Stimulated activated CD4-positive, alpha-beta T cell treated with anti-CD3 and anti-CD28 coated beads, Interleukin-12 subunit alpha, Interleukin-12 subunit beta, amount 100 ng/mL, for 4 hours (primary cell): ENCODE measurements at regions not wholly inside any gene's neighbourhood (a gene's known extent, or its start where the extent isn't known, plus 50 kb on each side); places are given as distances from the start of the nearest gene placed in this dataset.

Experiments used
- DNase-seq: peaks from one replicate; pipeline ENCODE4 v3.0.0-alpha.2; 2020

- DNase-seq = no peak
Observed at GRCh38 chr3:17972959-17973906, 230.8 kb upstream of the TBC1D5 start.

DNA sequence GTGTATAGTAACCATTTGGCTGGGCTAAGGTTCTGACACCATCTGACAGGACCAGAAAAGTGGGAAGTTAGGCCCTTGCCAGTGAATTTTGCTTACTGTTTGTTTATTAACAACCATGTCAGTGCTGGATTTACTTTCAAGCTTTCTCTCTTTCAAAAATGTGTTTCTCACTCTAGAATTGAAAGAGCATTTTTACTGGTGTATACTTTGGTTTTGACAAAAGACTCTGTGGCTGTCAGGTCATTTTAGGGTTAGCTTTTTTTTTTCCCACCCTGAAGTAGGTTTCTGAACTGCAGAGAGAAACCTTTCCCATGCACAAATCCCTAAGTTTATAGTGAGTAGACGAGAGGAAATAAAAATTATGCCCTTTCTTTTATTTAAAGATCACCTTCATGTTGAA is 230.0 kb upstream of the TBC1D5 start:
- no peak for DNase-seq

GRCh38 chr3:17972030-17972429 is 229.6 kb upstream of the TBC1D5 start:
- no peak for DNase-seq

DNA sequence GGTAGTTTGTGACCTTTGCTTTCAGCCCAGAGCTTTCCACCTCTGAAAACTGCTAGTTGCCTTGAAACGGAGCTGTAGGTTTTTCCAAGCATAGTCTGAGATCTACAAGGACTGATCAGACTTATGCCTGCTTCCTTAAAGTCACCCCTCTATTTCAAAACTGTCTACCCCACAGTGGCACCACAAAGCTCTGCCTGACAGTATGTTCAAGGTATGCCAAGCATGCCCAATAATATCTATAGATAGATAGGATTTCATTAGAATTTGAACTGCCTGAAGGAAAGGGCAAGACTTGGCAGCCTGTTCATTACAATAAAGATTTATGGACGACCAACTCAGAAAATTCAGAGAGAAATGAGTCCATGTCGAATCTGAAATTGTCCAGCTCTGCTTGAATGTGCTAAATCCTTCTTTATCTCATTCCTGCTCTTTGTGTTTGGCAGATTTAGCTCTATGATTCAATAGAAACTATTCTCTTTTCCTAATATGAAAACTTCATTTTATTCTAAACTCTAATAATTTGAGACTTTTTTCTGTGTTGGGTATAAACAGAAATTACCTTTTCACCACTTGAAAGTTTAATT is 227.6 kb upstream of the TBC1D5 start:
- no peak for DNase-seq

- no peak for DNase-seq
Observed at GRCh38 chr3:17969244-17969643, 226.8 kb upstream of the TBC1D5 start.

DNA sequence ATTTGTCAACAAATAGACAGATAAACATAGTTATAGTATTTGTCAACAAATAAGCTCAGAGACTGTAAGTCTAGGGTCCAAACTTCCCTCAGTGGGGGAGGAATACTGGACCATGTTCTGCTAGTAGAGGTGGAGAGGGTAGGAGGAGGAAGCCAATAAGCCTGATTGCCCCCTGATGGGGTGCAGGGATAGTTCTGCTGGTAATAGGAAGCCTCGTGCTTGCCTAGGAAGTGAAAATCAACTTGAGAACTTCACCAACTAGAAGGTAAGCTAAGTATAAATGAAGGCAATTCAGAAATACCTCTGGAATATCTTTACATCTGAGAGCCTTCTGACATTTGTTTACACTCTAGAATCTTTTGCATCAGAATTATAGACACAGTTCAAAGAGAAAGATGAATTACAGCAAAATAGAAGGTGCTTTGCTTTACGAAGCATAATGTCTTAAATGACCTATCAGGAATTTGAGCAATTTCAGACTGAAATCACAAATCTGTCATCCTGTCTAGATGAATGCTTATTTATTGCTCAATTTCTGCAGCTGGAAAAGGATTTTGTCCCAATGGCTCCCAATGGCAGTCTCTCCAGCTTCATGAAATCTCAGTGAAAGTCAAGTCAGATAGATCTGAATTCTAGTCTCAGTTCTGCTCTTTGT is 225.6 kb upstream of the TBC1D5 start:
- DNase-seq = no peak

- no peak for DNase-seq
Observed at GRCh38 chr3:17967111-17967510, 224.7 kb upstream of the TBC1D5 start.

DNA sequence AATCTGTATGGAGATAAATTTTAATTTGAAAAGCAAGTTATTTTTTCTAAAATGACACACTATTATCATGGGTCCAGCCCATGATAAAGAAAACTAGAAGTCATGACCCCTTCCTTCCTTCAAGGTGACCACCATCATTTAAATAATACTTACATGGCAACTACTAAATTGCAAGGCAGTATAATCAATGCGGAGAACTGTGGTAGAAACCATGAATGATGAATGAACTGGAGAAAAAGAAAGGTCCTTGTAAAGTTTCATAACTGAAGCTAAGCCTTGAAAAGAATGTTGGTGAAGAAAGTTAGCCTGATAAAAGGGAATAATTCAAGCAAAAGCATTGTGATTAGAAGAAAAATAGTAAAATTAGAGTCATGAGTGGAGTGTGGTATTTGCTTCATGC is 222.9 kb upstream of the TBC1D5 start:
- no peak for DNase-seq

DNA sequence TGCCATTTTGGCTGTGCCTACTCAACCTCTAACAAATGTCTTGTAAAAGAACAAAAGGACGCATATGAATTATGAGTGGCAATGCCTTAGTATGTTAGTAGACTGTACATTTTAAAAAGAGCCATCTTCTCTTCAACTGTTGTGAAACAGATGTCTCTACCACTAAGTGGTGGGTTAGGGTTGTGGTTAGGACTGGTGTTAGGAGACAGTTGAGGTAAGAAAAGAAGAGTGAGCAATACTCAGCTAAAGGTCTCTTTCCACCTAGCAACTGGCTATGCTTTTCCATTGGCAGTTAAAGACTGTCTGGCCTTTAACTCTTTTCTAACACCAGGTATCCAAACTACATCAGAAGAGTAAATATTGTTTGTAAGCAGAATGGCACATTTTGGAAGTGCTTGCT is 221.7 kb upstream of the TBC1D5 start:
- DNase-seq = no peak

DNA sequence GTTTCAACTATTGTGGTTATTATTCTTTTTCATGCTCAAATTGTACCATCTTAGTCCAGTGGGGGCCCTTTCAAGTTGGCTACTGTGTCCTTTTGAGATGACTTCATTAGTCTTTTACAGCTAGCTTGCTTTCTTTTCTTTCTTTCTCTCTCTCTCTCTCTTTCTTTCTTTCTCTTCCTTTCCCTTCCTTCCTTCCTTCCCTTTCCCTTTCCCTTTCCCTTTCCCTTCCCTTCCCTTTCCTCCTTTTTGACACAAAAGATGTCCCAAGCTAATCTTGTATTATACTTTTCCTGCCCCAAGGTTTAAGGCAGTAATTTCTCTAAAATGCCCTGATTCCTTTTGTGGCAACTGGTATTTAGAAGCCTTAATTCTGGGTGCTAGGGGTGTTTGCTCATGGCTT is 213.0 kb upstream of the TBC1D5 start:
- DNase-seq = no peak

DNA sequence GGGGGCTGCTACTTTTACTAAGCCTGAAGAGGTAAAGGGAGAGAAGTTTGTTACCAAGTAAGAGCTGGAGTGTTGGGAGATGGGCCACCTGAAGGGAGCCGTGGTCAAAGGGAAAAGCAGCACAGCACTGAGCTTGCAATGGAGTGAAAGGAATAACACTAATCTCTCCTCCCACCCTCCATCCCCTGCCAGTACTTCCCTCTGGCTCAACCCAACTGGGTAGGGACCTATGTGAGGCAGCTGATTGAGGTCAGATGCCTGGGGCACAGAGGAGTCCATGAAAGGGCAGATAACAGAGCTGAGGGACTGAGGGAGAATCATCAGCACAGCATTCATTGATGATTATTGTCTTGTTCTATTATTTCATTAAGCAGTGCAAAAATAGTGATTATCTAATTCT is 212.4 kb upstream of the TBC1D5 start:
- no peak for DNase-seq

- DNase-seq = no peak
Observed at GRCh38 chr3:17951241-17951640, 208.8 kb upstream of the TBC1D5 start.

DNA sequence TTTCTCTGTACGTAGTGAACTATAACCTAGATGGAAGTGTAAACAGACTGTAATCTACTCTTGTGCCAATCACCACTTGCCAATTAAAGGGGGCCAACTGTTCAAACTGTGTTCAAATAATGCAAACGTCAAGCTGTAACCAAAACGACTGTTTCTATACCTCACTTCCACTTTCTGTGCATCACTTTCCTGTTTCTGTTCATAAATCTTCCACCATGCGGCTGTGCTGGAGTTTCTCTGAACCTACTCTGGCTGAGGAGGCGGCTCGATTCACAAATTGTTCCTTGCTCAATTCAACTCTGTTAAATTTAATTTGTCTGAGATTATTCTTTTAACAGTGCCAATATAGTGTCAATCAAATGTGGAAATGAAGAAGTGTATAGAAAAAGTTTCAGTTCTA is 206.7 kb upstream of the TBC1D5 start:
- DNase-seq = no peak

GRCh38 chr3:17947833-17948232 is 205.4 kb upstream of the TBC1D5 start:
- no peak for DNase-seq

DNA sequence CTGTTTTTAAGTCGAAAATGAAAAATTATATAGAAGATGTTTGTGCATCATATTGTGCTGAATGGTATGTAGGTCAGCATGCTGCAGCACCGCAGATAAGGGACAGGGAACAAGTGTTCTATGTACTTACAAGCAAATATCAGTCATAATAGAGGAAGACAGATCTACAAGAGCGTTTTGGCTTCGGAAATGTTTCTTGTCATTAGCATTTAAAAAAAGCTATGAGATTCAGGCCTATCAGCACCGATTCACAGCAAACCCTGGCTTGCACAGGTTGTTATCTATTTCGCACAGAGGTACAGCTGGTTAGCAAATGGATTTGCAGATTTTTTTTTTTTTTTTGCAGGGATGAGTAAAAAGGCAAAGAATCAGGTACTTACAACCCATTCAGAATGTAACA is 204.2 kb upstream of the TBC1D5 start:
- no peak for DNase-seq

GRCh38 chr3:17945799-17946399 is 203.5 kb upstream of the TBC1D5 start:
- DNase-seq = no peak

DNA sequence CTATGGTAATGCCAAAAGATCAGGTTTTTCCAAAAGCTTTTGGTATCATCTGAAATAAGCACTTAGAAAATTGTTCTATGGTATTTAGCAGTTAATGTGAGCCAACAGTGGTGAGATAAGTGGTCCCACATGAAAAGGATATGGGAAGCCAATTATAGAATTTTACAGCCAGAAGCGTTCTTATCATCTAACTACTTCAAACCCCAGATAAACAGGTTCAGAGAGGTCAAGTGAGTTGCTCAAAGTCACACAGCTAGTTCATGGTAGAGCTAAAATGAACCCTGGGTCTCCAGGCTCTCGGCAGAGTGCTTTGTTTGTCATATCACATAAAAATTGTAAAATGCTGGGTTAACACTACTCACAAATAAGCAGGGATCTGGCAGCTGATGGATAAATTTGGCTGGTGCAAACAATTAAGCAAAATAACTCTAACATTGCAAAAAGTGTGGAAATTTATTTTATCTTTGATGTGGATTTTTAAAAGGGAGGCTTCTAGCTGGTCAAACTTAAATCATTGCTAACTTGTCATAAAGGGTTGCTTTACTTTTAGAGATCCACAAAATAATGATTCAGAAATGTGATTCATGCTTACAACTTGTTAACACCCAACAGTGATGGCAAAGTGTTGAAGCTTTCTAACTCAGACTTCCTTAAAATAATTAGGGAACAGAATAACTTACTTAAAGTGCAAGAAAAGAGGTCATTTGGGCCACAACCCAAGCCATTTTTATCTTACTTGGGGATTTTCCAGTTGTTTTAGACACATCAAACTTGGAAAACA is 202.8 kb upstream of the TBC1D5 start:
- DNase-seq = no peak

- DNase-seq = no peak
Observed at GRCh38 chr3:17942856-17943255, 200.4 kb upstream of the TBC1D5 start.

DNA sequence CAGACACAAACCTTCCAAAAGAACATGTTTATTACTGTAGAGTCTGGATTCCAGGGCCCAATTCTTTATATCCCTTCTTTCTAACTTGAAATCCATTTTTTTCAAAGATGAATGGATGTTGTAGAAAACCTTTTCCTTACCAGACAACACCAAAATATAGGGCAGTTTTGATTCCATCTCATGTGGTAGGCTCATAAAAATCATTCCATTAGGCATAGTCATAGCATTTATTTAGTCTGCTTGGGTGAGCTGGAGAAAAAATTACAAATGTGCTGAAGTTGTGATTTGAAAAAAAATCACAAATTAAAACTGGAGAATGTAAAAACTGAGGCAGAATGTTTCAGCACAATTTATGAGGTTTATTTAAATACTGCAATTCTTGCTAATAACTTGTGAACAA is 199.3 kb upstream of the TBC1D5 start:
- DNase-seq = no peak

DNA sequence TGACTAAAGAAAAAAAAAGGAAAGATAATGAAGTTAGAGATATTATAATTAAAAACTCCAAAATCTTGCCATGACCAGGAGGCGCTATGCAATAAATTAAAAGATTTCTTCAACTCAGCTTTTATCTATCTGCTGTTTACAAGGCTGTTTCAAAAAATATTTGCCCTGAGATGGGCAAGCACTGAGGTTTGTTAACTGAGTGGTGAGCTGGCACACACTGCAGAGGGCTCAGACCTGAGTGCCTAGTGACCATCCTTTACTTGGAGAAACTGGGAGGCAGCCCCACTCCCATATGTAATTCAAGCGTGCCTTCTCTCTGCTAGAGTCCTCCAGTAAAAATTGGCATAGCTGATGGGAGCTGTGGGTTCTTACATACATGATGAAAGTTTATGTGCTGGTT is 198.7 kb upstream of the TBC1D5 start:
- no peak for DNase-seq

- no peak for DNase-seq
Observed at GRCh38 chr3:17939157-17939556, 196.7 kb upstream of the TBC1D5 start.

GRCh38 chr3:17938313-17938712 is 195.9 kb upstream of the TBC1D5 start:
- no peak for DNase-seq
